GM12874 (cell line): ENCODE measurements at regions not wholly inside any gene's neighbourhood (a gene's known extent, or its start where the extent isn't known, plus 50 kb on each side); places are given as distances from the start of the nearest gene placed in this dataset.

Experiments used
- CTCF ChIP-seq: IDR thresholded peaks from 2 replicates; pipeline ENCODE4 v1.5.1; 2011; ENCODE audit warnings: low read depth, mild to moderate bottlenecking, control low read depth, low read length, moderate library complexity; ENCODE audit not compliant: insufficient read depth

GRCh38 chr15:70466895-70467529 lies 296.3 kb downstream of the UACA start:
- TF ChIP-seq CTCF = peak; percentile 75

GRCh38 chr15:70466305-70466704 lies 297.1 kb downstream of the UACA start:
- no peak for TF ChIP-seq CTCF

GRCh38 chr15:70465812-70466211 lies 297.5 kb downstream of the UACA start:
- TF ChIP-seq CTCF = no peak

GRCh38 chr15:70463453-70463834 lies 299.9 kb downstream of the UACA start:
- TF ChIP-seq CTCF = no peak

- TF ChIP-seq CTCF = no peak
Measured at GRCh38 chr15:70461992-70462391, 301.4 kb downstream of the UACA start.

- TF ChIP-seq CTCF = no peak
Measured at GRCh38 chr15:70461017-70461416, 302.3 kb downstream of the UACA start.

- TF ChIP-seq CTCF = no peak
Measured at GRCh38 chr15:70459312-70459711, 304.0 kb downstream of the UACA start.
